Karpas-422 (cell line): ENCODE measurements at regions not wholly inside any gene's neighbourhood (a gene's known extent, or its start where the extent isn't known, plus 50 kb on each side); places are given as distances from the start of the nearest gene placed in this dataset.
"Not testable (repeated sequence)": the region's sequence is repeated elsewhere in the genome, so short reads cannot be mapped to it uniquely, and the experiment has no call there.

ENCODE experiments used
- DNase-seq: peaks from one replicate; pipeline ENCODE4 v3.0.0-alpha.2; 2015
- H2AFZ ChIP-seq: fragments of 200-600 bp; sonication (generic); 2 replicates; pipeline ENCODE4 v1.6.1; 2014; ENCODE audit warnings: antibody characterized with exemption, low read length, mixed read lengths
- H3K27ac ChIP-seq: fragments of 200-600 bp; sonication (generic); 2 replicates; pipeline ENCODE4 v1.5.1; 2014; ENCODE audit warnings: mild to moderate bottlenecking, low read length, moderate library complexity
- H3K27me3 ChIP-seq: fragments of 200-600 bp; sonication (generic); 2 replicates; pipeline ENCODE4 v1.6.1; 2014; ENCODE audit warnings: low read length, mixed read lengths
- H3K36me3 ChIP-seq: fragments of 200-600 bp; sonication (generic); 2 replicates; pipeline ENCODE4 v1.6.1; 2014; ENCODE audit warnings: low read length, mixed read lengths; ENCODE audit not compliant: insufficient read depth
- H3K4me1 ChIP-seq: fragments of 200-600 bp; sonication (generic); 2 replicates; pipeline ENCODE4 v1.6.1; 2014; ENCODE audit warnings: mild to moderate bottlenecking, low read length, mixed read lengths
- H3K4me2 ChIP-seq: fragments of 200-600 bp; sonication (generic); 2 replicates; pipeline ENCODE4 v1.6.1; 2014; ENCODE audit warnings: low read length, low read depth, mild to moderate bottlenecking; ENCODE audit not compliant: poor library complexity, severe bottlenecking
- H3K4me3 ChIP-seq: fragments of 200-600 bp; sonication (generic); 2 replicates; pipeline ENCODE4 v1.5.1; 2014; ENCODE audit warnings: mild to moderate bottlenecking, antibody characterized with exemption, low read length, mixed read lengths
- H3K79me2 ChIP-seq: fragments of 200-600 bp; sonication (generic); 2 replicates; pipeline ENCODE4 v1.6.1; 2014; ENCODE audit warnings: mild to moderate bottlenecking, low read length, mixed read lengths
- H3K9ac ChIP-seq: fragments of 200-600 bp; sonication (generic); 2 replicates; pipeline ENCODE4 v1.6.0; 2014; ENCODE audit warnings: low read length
- H3K9me2 ChIP-seq: fragments of 200-600 bp; sonication (generic), shearing (Covaris generic); replicated peaks from 2 replicates; pipeline ENCODE4 v1.6.0; 2014; ENCODE audit warnings: mild to moderate bottlenecking, low read length, moderate library complexity; ENCODE audit not compliant: insufficient read depth
- H3K9me3 ChIP-seq: fragments of 300-700, 200-600 bp; sonication (generic); 2 replicates; pipeline ENCODE4 v1.6.1; 2014; ENCODE audit warnings: low read length, mixed read lengths
- H4K20me1 ChIP-seq: fragments of 200-600 bp; sonication (generic); 2 replicates; pipeline ENCODE4 v1.6.1; 2014; ENCODE audit warnings: mild to moderate bottlenecking, antibody characterized with exemption, low read length, low read depth; ENCODE audit not compliant: insufficient read depth

DNA sequence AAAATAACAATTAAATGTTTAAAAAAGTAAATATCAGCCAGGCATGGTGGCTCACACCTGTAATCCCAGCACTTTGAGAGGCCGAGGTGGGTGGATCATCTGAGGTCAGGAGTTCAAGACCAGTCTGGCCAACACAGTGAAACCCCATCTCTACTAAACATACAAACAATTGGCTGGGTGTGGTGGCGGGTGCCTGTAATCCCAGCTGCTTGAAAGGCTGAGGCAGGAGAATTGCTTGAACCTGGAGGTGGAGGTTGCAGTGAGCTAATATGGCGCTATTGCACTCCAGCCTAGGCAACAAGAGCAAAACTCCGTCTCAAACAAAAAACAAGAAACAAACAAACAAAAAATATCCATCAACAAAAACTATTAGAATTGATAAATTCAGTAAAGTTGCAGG, 77.5 kb downstream of the SNX5 start:
- H3K79me2 ChIP-seq, H3K9ac ChIP-seq: not testable (repeated sequence)

DNA sequence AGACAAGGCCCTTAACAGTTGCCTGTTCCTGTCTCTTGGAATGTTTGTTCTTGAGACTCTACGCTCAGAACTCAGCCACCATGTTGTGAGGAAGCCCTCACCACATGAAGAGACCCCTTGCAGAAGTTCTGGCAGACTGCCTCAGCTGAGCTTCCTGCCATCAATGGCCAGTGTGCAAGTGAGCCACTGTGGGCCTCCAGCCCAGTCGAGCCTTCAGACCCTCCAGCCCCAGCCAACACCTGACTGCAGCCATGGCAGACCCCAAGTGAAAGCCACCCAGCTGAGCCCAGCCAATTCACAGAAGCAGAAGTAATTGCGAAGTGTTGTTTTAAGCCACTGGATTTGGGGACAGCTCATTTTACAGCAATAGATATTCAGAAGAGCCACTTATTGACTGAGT, 78.3 kb downstream of the SNX5 start:
- Histone ChIP-seq H3K9me2 (no peaks in the 10 kb centered on the region), H3K9me3 (no peaks in the 10 kb centered on the region), H3K4me2 (no peak overlapping the region), H3K9ac (no peak overlapping the region), H4K20me1 (no peaks in the 10 kb centered on the region), H3K27me3 (no peaks in the 10 kb centered on the region), H3K79me2 (no peaks in the 10 kb centered on the region), H2AFZ (no peak overlapping the region), H3K4me3 (no peak overlapping the region), H3K36me3 (no peaks in the 10 kb centered on the region), H3K27ac (no peak overlapping the region), H3K4me1 (no peaks in the 10 kb centered on the region)
- no peak for DNase-seq

More for the DNA sequence above, 77.5 kb downstream of the SNX5 start:
- not testable (repeated sequence) for H3K9me3 ChIP-seq, DNase-seq, H3K4me2 ChIP-seq, H3K27ac ChIP-seq, H4K20me1 ChIP-seq, H3K4me1 ChIP-seq, H3K9me2 ChIP-seq, H2AFZ ChIP-seq, H3K27me3 ChIP-seq, H3K36me3 ChIP-seq, H3K4me3 ChIP-seq

DNA sequence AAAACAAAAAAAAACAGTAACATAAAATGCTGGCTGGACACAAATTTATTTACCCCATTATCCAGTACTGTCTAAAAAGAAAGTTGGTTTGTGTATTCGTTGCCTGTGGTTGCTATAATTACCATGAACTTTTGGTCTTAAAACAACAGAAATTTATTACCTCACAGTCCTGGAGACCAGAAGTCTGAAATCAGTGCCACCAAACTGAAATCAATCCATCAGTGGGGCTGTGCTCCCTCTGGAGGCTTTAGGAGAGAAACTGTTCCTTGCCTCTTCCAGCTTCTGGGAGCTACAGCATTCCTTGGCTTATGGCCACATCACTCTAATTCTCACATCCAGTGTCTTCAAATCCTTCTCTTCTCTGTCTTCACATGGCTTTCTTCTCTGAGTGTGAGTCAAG, 79.4 kb downstream of the SNX5 start:
- Histone ChIP-seq H3K4me2 (no peak overlapping the region), H2AFZ (no peak overlapping the region), H3K79me2 (no peaks in the 10 kb centered on the region), H3K27me3 (no peaks in the 10 kb centered on the region), H3K9ac (no peak overlapping the region), H3K9me2 (no peaks in the 10 kb centered on the region), H3K27ac (no peak overlapping the region), H4K20me1 (no peaks in the 10 kb centered on the region), H3K4me3 (no peak overlapping the region), H3K36me3 (no peaks in the 10 kb centered on the region), H3K9me3 (no peaks in the 10 kb centered on the region), H3K4me1 (no peaks in the 10 kb centered on the region)
- DNase-seq: no peak

DNA sequence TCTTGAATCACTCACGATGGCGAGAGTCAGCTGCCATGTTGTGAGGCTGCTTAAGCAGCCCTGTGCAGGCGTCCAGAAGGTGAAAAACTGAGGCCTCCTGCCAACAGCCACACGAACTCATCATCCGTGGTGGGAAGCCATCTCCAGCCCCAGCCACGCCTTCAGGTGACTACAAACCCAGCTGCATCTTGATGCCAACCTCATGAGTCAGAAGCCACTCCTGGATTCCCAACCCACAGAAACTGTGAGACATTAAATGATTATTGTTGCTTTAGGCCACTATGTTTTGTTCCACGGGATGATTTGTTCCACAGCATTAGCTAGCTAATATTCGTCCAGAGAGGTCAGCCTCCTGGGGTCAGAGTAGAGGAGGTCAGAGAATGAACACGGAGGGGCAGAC, 80.5 kb downstream of the SNX5 start:
- Histone ChIP-seq H3K4me3 (no peak overlapping the region), H3K9me2 (no peaks in the 10 kb centered on the region), H3K27ac (no peak overlapping the region), H3K9me3 (no peaks in the 10 kb centered on the region), H4K20me1 (no peaks in the 10 kb centered on the region), H2AFZ (no peak overlapping the region), H3K36me3 (no peaks in the 10 kb centered on the region), H3K27me3 (no peaks in the 10 kb centered on the region), H3K9ac (no peak overlapping the region), H3K79me2 (no peaks in the 10 kb centered on the region), H3K4me2 (no peak overlapping the region), H3K4me1 (no peaks in the 10 kb centered on the region)
- no peak for DNase-seq

DNA sequence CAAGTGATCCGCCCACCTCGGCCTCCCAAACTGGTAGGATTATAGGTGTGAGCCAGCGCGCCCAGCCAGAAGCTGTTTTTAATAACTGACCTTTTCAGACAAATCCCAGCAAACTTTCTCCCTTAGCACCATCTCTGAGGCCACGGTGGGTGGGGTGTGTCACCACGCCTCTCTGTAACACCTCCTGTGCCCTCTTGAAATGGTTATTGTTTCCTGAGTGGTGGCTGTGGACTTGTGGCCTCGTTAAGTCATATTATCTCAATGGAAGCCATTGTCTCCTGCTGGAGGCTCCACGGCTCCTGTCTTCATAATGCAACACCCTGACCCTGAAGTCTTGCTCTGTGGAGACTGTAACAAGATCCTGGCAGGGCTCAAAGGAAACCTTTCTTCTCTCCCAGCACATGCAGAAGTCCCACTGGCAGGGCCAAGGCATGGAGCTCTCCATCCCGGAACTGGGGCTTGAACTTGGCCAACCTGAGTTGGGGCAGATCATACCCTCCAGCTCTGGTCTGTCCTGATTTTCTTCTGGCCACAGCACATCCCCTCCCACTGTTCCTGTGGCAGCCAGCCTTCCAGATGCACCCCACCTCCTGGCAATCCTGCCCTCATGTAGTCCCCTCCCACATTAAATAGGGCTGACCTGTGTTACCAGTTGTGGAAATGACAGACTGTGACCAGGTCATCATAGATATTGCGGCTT, 81.1 kb downstream of the SNX5 start:
- Histone ChIP-seq H3K27me3 (no peaks in the 10 kb centered on the region), H2AFZ (no peak overlapping the region), H3K9me2 (no peaks in the 10 kb centered on the region), H3K9me3 (no peaks in the 10 kb centered on the region), H3K79me2 (no peaks in the 10 kb centered on the region), H3K9ac (no peak overlapping the region), H3K27ac (no peak overlapping the region), H3K4me1 (no peaks in the 10 kb centered on the region), H4K20me1 (no peaks in the 10 kb centered on the region), H3K4me2 (no peak overlapping the region), H3K4me3 (no peak overlapping the region), H3K36me3 (no peaks in the 10 kb centered on the region)
- DNase-seq: no peak

DNA sequence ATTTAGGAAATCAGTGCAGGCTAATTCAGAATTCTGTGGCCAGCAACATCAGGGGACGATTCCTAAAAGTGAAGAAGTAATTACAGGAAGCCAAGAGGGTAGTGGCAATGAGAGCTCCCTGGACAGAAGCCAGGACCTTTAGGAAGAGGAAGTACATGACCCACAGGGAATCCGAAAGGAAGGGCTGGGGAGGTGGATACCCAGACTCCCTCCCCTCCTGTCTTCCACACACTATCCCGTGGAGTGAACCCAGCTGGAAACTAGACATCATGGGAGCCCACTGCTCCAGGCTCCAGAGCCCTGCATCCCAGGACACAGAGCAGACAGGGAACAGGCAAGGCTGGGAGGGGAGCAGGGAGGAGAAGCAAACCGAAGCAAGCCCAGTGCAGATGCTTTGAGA, 83.0 kb downstream of the SNX5 start:
- H3K36me3 ChIP-seq: no peaks in the 10 kb centered on the region
- H3K9me2 ChIP-seq: no peaks in the 10 kb centered on the region
- no peak overlapping the region for H2AFZ ChIP-seq
- no peak overlapping the region for H3K9ac ChIP-seq
- no peaks in the 10 kb centered on the region for H3K27me3 ChIP-seq
- no peak overlapping the region for H3K4me3 ChIP-seq
- H3K79me2 ChIP-seq: no peaks in the 10 kb centered on the region
- no peak overlapping the region for H3K4me2 ChIP-seq
- H3K27ac ChIP-seq: no peak overlapping the region
- H3K9me3 ChIP-seq: no peaks in the 10 kb centered on the region
- H4K20me1 ChIP-seq: no peaks in the 10 kb centered on the region
- no peak for DNase-seq
- no peaks in the 10 kb centered on the region for H3K4me1 ChIP-seq

DNA sequence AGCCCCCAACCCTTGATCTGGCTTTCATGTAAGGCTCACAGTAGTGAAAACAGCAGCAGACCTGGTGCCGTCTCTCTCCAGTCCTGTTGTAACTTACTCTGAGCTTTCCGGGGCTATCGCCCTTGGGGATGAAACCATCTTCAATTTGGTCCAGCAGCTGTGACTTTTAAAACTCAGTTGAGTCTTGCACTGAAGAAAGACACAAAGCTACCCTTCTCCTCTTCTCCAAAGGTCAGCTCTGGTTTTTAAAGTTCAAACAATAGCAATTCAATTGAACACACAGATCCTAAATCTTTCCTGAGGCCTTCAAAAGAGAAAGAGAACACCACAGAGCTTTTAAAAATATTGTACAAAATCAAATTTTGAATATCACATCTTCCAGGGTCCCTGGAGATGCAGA, 83.5 kb downstream of the SNX5 start:
- Histone ChIP-seq H4K20me1 (no peaks in the 10 kb centered on the region), H2AFZ (no peak overlapping the region), H3K9ac (no peak overlapping the region), H3K9me3 (no peaks in the 10 kb centered on the region), H3K27ac (no peak overlapping the region), H3K4me2 (no peak overlapping the region), H3K79me2 (no peaks in the 10 kb centered on the region), H3K9me2 (no peaks in the 10 kb centered on the region), H3K4me3 (no peak overlapping the region), H3K27me3 (no peaks in the 10 kb centered on the region), H3K36me3 (no peaks in the 10 kb centered on the region), H3K4me1 (no peaks in the 10 kb centered on the region)
- DNase-seq: no peak

DNA sequence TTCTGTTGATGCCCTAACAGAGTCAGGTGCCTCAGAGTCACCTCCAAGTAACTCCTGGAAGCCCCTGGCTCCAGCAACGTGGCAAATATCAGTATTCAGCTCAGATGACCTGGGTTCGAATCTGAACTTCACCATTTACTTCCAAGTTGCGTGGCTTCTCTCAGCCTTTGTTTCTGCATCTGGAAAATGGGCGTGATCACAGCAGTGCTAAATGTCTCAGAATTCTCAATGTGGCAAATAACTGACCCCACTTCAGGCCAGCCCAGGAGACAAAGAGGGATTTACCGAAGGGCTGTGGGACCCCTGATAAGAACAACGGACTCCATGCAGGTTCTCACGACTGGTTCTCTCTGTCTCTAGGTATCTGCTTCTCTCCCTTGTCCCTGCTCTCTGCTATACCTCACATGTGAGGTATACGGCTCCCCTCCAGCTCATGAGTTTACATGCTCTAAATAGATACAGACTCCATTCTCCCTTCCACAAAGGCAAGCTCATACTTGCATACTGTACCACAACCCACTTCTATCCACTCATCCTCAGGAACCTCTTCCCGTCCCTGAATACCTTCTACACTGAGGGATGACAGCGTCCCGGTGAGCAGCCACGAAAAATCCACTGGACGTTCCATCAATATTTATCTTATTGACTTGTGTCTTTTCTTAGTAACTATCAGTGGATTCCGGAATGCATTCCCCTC, 84.1 kb downstream of the SNX5 start:
- Histone ChIP-seq H3K27me3 (no peaks in the 10 kb centered on the region), H3K9me3 (no peaks in the 10 kb centered on the region), H3K79me2 (no peaks in the 10 kb centered on the region), H3K4me1 (no peaks in the 10 kb centered on the region), H3K9ac (no peak overlapping the region), H2AFZ (no peak overlapping the region), H4K20me1 (no peaks in the 10 kb centered on the region), H3K27ac (no peak overlapping the region), H3K36me3 (no peaks in the 10 kb centered on the region), H3K4me3 (no peak overlapping the region), H3K4me2 (no peak overlapping the region), H3K9me2 (no peaks in the 10 kb centered on the region)
- no peak for DNase-seq
